HG03354 (cell line): ENCODE measurements at regions not wholly inside any gene's neighbourhood (a gene's known extent, or its start where the extent isn't known, plus 50 kb on each side); places are given as distances from the start of the nearest gene placed in this dataset.

Experiments used
- ATAC-seq: cut with Tn5 transposase; IDR thresholded peaks from one replicate; pipeline ENCODE4 v1.9.1; 2021; ENCODE audit warnings: mild to moderate bottlenecking; ENCODE audit not compliant: unreplicated experiment, poor library complexity, severe bottlenecking

DNA sequence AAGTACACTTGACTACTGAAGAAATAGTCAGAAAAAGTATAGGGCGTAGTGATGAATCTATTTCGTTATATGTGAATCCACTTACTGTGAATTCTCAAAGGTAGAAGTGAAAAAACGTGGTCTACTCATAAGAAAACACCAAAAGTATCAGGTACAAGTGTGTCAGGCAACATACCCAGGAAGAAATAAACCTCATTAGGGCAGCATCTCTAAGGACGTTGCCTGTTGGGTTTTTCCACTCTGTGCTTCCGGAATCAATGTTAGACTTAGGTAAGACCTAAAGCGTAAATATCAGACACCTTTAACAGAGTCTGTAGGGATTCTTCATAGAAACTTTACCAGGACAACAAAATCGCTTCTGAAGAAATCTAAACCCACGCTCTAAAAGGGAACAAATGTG lies 607.2 kb upstream of the EPHA7 start:
- no peak for ATAC-seq

GRCh38 chr6:94005835-94006234 lies 586.5 kb upstream of the EPHA7 start:
- ATAC-seq: no peak

- ATAC-seq: no peak
Measured at GRCh38 chr6:93992976-93993375, 573.6 kb upstream of the EPHA7 start.

DNA sequence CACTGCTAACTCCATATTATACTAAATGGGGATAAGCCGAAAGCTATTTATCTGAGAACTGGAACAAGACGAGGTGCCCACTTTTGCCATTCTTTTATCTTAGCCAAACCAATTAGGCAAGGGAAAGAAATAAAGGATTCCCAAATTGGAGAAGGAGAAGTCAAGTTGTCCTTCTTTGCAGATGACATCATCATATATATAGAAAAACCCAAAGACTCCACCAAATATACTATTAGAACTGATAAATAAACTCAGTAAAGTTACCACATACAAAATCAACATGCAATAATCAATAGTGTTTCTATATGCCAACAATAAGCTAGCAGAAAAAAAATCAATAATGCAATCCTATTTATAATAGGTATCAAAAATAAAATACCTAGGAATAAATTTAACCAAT lies 570.3 kb upstream of the EPHA7 start:
- no peak for ATAC-seq

- no peak for ATAC-seq
Measured at GRCh38 chr6:93985953-93986352, 566.6 kb upstream of the EPHA7 start.

GRCh38 chr6:93975159-93975558 lies 555.8 kb upstream of the EPHA7 start:
- ATAC-seq: no peak

- ATAC-seq: no peak
Measured at GRCh38 chr6:93974332-93974731, 555.0 kb upstream of the EPHA7 start.

DNA sequence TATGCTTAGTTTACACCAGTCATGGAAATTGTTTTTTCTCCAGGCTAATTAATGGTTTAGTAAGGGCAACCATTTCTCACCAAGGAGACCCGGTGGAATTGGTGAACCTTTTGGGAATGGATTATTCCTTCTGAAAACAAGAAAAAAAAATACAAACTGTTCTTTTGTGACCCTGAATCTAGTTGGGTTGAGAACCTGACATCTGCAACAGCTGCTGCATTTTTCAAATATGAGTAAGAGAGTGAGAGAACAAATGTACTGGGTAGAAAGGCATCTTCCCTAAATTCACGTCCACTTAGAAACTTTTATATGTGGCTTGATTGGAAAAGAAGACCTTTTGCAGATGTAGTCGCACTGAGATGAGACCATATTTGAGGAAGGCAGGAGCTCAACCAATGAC lies 553.4 kb upstream of the EPHA7 start:
- no peak for ATAC-seq

DNA sequence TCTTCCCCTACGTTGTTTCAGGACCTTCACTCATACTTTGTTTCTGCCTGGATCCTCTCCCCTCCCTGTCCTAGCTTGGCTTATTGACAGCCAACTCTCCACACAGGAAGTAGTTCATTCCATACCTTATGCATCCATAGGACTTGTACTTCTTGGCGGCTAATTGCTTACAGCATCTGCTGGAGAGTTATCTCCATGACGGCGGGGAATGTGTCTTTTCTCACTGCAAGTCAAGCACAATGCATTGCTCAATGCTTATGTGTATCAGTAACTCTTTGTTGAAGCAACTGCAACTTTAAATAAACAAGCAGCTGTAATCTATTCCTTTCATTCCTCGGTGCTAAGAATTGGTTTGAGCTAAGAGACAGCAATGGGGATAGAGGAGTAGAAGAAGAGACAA lies 551.3 kb upstream of the EPHA7 start:
- ATAC-seq: no peak

- ATAC-seq: no peak
Measured at GRCh38 chr6:93968126-93968525, 548.8 kb upstream of the EPHA7 start.

- no peak for ATAC-seq
Measured at GRCh38 chr6:93964926-93965325, 545.6 kb upstream of the EPHA7 start.

- ATAC-seq: no peak
Measured at GRCh38 chr6:93964321-93964720, 545.0 kb upstream of the EPHA7 start.

DNA sequence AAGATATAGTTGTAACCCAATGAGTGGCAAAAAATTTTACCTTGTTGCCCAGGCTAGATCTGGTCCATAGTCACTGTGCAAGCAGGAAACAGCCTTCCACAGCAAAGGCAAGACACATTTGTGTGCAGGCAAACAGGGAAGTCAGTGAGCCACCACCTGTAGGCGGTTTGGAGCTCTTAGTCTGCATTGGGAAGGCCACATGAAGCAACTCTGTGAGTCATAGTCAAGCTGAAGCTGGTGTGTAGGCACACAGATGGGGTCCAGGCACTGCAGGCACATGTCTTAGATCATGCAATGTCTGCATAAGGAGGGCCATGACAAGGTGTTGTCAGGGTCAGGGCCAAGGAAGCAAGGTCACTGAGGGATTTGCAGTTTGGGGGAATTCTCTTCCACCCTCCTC lies 543.2 kb upstream of the EPHA7 start:
- ATAC-seq: no peak

- no peak for ATAC-seq
Measured at GRCh38 chr6:93954584-93954983, 535.2 kb upstream of the EPHA7 start.

- ATAC-seq: no peak
Measured at GRCh38 chr6:93943661-93944060, 524.3 kb upstream of the EPHA7 start.

- no peak for ATAC-seq
Measured at GRCh38 chr6:93940381-93940780, 521.0 kb upstream of the EPHA7 start.

DNA sequence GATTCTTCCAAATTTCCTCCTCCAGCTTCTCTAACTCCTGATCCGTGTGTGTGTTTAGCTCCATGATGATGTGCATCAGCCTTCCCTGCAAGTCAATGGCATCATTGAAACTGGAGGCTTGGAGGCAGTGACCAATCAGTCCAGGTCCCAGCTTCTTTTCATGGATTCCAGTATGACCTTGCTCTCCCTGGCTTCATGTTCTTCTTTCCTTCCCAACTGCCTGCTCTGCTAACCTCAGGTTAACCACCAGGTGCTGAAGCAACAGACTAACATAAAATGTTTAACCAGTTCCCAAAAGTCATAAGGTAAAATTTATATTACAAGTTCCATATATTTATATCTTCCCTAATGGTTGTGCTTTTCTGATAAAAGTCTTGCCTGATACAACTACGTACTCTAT lies 512.8 kb upstream of the EPHA7 start:
- no peak for ATAC-seq

DNA sequence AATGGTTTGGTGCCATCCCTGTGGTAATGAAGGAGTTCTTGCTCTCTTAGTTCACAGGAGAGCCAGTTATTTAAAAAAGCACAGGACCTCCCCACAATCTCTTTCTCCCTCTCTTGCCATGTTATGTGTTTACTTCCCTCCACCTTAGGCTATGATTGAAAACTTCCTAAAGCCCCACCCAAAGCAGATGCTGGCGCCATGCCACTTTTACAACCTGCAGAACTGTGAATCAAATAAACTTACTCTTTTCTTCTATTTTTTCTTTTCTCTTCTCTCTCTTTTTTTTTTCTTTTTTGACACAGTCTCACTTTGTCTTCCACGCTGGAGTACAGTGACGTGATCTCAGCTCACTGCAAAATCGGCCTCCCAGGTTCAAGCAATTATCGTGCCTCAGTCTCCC lies 508.4 kb upstream of the EPHA7 start:
- no peak for ATAC-seq

GRCh38 chr6:93919365-93919764 lies 500.0 kb upstream of the EPHA7 start:
- no peak for ATAC-seq

- no peak for ATAC-seq
Measured at GRCh38 chr6:93918258-93918657, 498.9 kb upstream of the EPHA7 start.

DNA sequence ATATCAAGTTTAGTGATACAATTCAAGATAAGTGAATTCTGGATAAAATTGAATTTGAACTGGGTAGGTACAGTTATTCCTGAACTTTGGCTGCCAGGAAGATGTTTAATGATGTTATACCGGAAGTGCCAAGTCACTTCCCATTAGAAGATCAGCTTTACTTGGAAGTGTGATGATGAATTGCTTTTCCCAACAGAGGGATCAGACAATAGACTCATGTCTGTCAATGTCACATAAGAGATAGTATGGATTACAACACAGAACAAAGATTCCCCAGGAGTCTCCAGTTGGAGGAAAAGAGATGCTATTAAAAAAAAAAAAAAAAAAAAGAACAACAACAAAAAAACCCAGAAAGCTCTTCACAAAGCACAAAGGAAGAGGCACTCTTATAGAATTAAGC lies 497.9 kb upstream of the EPHA7 start:
- ATAC-seq: no peak

DNA sequence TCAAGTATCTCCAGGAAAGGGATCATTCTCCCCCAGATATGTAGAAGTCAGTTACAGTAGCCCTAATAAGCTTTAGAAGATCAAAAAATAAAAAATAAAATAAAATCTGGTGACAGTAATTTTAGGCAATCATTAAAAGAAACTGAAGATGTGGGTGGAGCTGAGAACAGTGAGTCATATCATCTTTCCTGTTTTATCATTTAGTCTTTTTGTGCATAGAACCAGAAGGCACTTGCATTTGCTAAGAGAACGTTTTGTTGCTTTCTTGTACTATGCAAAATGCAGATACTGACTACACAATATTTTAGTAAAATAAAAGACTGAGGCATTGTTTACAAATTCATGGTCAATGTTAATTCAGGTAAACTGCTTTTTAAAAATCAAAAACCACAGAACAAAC lies 497.4 kb upstream of the EPHA7 start:
- ATAC-seq: no peak

- ATAC-seq: no peak
Measured at GRCh38 chr6:93915961-93916360, 496.6 kb upstream of the EPHA7 start.
